AG04450 (cell line): ENCODE measurements at regions not wholly inside any gene's neighbourhood (a gene's known extent, or its start where the extent isn't known, plus 50 kb on each side); places are given as distances from the start of the nearest gene placed in this dataset.

Source experiments
- CTCF ChIA-PET: fragments of 300-600, 350-600 bp; formaldehyde crosslinking; extraction: SDS; loops from one replicate; lab custom pipeline; 2022; ENCODE audit warnings: antibody characterized with exemption, inconsistent platforms; lab: Charles Lee
- POLR2A ChIA-PET: fragments of 350-600 bp; formaldehyde crosslinking; extraction: SDS; loops from one replicate; lab custom pipeline; 2021; ENCODE audit warnings: antibody characterized with exemption, inconsistent platforms; lab: Yijun Ruan, JAX
- DNase-seq: peaks from one replicate; pipeline ENCODE4 v3.0.0-alpha.2; 2011; ENCODE audit warnings: low read depth, low spot score
- H3K27ac ChIP-seq: one replicate; pipeline ENCODE4 v1.5.1; 2012; ENCODE audit warnings: low read depth, low read length, control low read depth
- H3K27me3 ChIP-seq: one replicate; pipeline ENCODE4 v1.6.0; 2012; ENCODE audit warnings: low read length; ENCODE audit not compliant: control insufficient read depth, insufficient read depth
- H3K4me3 ChIP-seq: 2 replicates; pipeline ENCODE4 v1.5.1; 2011; ENCODE audit warnings: mild to moderate bottlenecking, low read depth, low read length, control low read depth
- H3K9me3 ChIP-seq: 2 replicates; pipeline ENCODE4 v1.5.1; 2012; ENCODE audit warnings: low read length; ENCODE audit not compliant: control insufficient read depth, insufficient read depth
- CTCF ChIP-seq: IDR thresholded peaks from 2 replicates; pipeline ENCODE4 v1.5.1; 2011; ENCODE audit warnings: low read depth, low read length, control low read depth, inconsistent platforms

GRCh38 chr6:113445201-113445600 is 411.9 kb upstream of the MARCKS start:
- CTCF ChIA-PET, result no interaction called here
- POLR2A ChIA-PET, result no interaction called here
- Histone ChIP-seq H3K4me3 (no peak overlapping the region), H3K27ac (no peak overlapping the region), H3K27me3 (no peaks in the 10 kb centered on the region), H3K9me3 (no peaks in the 10 kb centered on the region)
- DNase-seq, result no peak
- no peak for TF ChIP-seq CTCF

- no peaks in the 10 kb centered on the region for H3K9me3 ChIP-seq
- no peak for TF ChIP-seq CTCF
- H3K27me3 ChIP-seq, result no peaks in the 10 kb centered on the region
- DNase-seq, result peak; percentile 76
- H3K4me3 ChIP-seq, result no peak overlapping the region
- no peak overlapping the region for H3K27ac ChIP-seq
- CTCF ChIA-PET, result interaction anchor here (1.7 kb wide), 1 partner anchor 412 kb away, joined by 5 read pairs; no protein-coding TSS in a partner anchor
- POLR2A ChIA-PET, result interaction anchor here (0.6 kb wide), 2 partner anchors 94 to 419 kb away, joined by 3 to 4 read pairs; no protein-coding TSS in a partner anchor
Observed at GRCh38 chr6:113447088-113447831, 409.9 kb upstream of the MARCKS start.

- DNase-seq, result no peak
- Histone ChIP-seq H3K27me3 (no peaks in the 10 kb centered on the region), H3K27ac (no peak overlapping the region), H3K9me3 (no peaks in the 10 kb centered on the region), H3K4me3 (no peak overlapping the region)
- CTCF ChIA-PET, result interaction anchor here (1.2 kb wide), 2 partner anchors 12 to 371 kb away, joined by 3 read pairs; no protein-coding TSS in a partner anchor
- TF ChIP-seq CTCF, result no peak
- POLR2A ChIA-PET, result interaction anchor here (0.6 to 1.2 kb wide), 2 partner anchors 16 to 1362 kb away, joined by 3 to 4 read pairs; partner anchors contain the start of genes FAM229B and TUBE1
Observed at GRCh38 chr6:113449051-113449450, 408.1 kb upstream of the MARCKS start.

GRCh38 chr6:113450061-113450465 is 407.1 kb upstream of the MARCKS start:
- ChIA-PET POLR2A (interaction anchor here (0.7 to 1.2 kb wide), 2 partner anchors 17 to 405 kb away, joined by 4 to 5 read pairs; no protein-coding TSS in a partner anchor), CTCF (interaction anchor here (1.0 to 1.2 kb wide), 2 partner anchors 11 to 1112 kb away, joined by 3 read pairs; no protein-coding TSS in a partner anchor)
- Histone ChIP-seq H3K27me3 (no peaks in the 10 kb centered on the region), H3K4me3 (no peak overlapping the region), H3K27ac (no peak overlapping the region), H3K9me3 (no peaks in the 10 kb centered on the region)
- TF ChIP-seq CTCF, result no peak
- DNase-seq, result no peak

- no peak for TF ChIP-seq CTCF
Observed at GRCh38 chr6:113451049-113451448, 406.1 kb upstream of the MARCKS start.

More at GRCh38 chr6:113451049-113451448, 406.1 kb upstream of the MARCKS start:
- Histone ChIP-seq H3K9me3 (no peaks in the 10 kb centered on the region), H3K27ac (no peak overlapping the region), H3K27me3 (no peaks in the 10 kb centered on the region), H3K4me3 (no peak overlapping the region)
- DNase-seq, result no peak
- ChIA-PET CTCF (interaction anchor here (1.0 kb wide), 1 partner anchor 1113 kb away, joined by 3 read pairs; no protein-coding TSS in a partner anchor), POLR2A (no interaction called here)
